ENCODE measurements at regions not wholly inside any gene's neighbourhood (a gene's known extent, or its start where the extent isn't known, plus 50 kb on each side); places are given as distances from the start of the nearest gene placed in this dataset.
A peak's percentile ranks its signal among the peaks of the same experiment; 100 is the strongest.
"Not testable (repeated sequence)": the region's sequence is repeated elsewhere in the genome, so short reads cannot be mapped to it uniquely, and the experiment has no call there.

DNA sequence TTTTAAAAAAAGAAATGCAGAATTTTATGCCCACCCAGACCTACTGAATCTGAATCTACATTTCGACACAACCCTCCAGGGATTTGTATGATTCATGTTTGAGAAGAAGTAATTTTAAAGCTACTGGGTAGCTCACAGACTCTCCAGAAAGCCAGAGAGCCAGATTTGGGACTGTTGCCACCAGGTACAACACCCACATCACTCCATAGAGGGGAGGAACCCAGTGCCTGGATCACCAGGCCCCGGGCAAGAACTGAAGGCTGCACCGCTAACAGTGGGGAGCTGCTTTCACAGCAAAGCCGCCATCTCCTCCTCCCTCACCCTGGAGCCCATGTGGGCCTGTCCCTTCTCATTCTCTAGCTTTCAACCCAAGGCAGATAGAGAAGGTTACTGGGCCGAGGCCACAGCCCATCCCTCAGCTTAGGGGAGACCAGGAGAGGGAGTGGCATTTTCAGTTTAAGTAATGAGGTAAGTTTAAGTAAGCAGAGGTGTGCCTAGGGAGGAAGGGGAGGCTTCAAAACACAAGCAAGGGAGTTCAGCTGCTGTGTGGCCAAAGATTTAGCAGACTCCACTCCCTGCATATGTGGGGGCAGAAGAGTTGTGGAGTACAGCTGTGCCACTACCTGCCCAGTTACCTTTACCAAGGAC is 109.8 kb downstream of the IL12A start:
- no peak for DNase-seq (ENCODE audit: low read depth)

GRCh38 chr3:160098926-160099626 is 110.4 kb downstream of the IL12A start:
- no peak for DNase-seq (ENCODE audit: low read depth)

DNA sequence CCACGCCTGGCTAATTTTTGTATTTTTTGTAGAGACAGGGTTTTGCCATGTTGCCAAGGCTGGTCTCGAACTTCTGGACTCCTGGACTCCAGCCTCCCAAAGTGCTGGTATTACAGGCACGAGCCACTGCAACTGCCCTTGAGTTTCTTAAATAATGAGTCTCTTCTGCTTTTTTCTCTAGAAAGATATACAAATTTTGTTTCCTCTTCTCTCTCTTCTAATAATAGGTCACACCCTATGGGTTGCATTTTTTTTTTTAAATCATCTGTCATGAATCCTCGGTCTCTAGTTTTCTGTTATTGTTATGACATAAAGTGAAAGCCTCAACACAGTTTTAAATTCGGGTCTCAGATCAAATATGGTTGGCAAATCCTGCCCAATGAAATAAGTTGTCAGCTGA is 111.2 kb downstream of the IL12A start:
- DNase-seq (ENCODE audit: low read depth): no peak

DNA sequence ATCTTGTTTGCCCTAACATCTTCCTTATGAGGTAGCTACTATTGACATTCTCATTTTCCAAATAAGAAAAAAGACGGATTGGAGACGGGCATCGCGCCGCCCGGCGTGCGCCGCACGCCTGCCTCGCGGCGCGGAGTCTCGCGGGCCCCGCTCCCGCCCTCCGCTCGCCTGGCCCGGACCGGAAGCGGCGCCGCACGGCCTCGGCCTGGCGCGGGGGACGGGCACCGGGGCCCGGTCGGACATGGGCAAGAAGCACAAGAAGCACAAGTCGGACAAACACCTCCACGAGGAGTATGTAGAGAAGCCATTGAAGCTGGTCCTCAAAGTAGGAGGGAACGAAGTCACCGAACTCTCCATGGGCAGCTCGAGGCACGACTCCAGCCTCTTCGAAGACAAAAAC is 112.0 kb downstream of the IL12A start:
- no peak for DNase-seq (ENCODE audit: low read depth)

- not testable (repeated sequence) for DNase-seq (ENCODE audit: low read depth)
Measured at GRCh38 chr3:160102001-160102400, 113.4 kb downstream of the IL12A start.

DNA sequence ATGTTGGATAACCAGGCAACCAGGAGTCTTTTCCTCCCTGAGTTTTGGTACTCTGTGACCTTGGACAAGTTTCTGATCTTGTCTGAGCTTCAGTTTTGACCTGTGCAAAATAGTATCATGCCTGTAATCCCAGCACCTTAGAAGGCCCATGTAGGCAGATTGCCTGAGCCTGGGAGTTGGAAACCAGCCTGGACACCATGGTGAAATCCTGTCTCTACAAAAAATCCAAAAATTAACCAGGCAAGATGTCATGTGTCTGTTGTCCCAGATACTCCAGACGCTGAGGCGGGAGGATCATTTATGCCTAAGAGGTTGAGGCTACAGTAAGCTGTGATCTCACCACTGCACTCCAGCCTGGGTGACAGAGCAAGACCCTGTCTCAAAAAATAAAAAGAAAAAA is 114.8 kb downstream of the IL12A start:
- DNase-seq (ENCODE audit: low read depth): no peak

GRCh38 chr3:160105907-160106584 is 117.4 kb downstream of the IL12A start:
- no peak for DNase-seq (ENCODE audit: low read depth)

DNA sequence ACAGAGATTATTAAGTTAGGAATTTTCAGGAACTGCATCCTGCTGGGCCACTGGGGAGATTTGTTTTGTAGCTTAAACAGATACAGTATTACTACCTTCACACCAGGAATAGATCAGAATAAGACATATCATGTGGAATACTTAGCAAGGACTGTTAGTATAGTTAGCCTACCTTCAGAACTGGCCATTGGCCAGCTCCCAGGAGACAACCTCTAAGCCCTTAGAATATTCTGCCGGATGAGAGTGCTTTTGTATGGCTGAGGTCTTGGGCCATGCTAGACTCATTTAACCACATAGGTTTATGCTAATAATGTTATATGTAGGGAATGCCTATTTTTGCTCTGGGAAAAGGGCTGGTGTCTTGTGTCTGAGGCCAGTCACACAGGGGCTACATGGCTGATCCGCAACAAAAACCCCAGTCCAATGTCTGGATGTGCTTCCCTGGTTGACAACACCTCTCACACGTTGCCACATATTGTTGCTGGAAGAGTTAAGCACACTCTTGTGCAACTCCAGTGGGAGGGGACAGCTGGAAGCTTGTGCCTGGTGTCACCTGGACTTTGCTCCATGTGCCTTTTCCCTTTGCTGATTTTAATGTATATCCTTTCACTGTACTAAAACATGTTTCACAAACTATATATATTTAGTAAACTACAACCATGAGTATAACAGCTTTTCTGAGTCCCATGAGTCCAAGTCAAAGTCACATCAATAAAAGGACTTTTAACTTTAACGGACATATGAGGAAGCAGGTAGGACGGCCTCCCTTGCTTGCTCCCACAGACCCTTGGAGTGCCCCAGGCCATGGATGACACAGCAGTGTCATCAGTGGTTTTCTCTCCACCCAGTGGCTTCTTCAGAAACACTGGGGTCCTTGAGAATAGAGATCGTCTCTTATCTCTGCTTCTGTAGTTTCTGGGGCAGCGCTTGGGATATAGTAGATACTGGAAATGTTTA is 118.0 kb upstream of the C3orf80 start:
- no peak for DNase-seq (ENCODE audit: low read depth)

DNA sequence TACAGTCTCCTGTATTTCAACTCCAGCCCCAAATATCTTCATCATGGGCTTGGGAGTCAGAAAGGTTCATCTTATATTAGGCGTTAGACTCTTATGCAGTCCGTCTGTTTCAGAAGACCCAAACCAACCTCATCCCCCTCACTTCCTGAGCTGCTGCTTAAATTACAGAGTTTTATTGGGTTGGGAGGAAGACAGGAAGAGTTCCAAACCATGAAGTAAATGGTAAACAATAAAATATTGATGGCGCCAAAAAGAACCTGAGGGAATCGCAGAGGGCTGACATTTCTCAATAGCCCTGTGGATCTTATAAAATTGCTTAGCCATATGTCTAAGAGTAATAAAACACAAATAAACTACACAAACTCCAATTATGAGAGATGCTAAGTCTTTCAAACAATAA is 116.9 kb upstream of the C3orf80 start:
- DNase-seq (ENCODE audit: low read depth): no peak

DNA sequence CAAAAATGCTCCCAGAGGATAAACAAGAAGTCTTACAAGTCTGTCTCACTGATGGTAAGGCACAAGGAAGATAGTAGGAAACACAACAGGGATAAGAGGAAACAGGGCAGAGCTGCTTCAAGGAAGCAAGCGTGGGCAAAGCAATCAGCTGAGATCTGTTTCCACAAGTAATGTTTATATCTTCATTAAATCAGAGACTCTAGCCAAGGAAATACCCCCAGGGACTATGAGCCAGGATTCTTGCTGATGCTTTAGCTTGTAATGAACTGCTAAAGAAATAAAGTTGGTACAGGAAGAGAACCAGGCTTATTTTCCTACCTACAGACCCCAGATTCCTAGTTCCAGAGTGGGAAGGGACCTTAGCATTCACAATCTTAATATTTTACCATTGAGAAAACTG is 112.7 kb upstream of the C3orf80 start:
- DNase-seq (ENCODE audit: low read depth): no peak

GRCh38 chr3:160112996-160113395 is 112.2 kb upstream of the C3orf80 start:
- DNase-seq (ENCODE audit: low read depth): no peak

DNA sequence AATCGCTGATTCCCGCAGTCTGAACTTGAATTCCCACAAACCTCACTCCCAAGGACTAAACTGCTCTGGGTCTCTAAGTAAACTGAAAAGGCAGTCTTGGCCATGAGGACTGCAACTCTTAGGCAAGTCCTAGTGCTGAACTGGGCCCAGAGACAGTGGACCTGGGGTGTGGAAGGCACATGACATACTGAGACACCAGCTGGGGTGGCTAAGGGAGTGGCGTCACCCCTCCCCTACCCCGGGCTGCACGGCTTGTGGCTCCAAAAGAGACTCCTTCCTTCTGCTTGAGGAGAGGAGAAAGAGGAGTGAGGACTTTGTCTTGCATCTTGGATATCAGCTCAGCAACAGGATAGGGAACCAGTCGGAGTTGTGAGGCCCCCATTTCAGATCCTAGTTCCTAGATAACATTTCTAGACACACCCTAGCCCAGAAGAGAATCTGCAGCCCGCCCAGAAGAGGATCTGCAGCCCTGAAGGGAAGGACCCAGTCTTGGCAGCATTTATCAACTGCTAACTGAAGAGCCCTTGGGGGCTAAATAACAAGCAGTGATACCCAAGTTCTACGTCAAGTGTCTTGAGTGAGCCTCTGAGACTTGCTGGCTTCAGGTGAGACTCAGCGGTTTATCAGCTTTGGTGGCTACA is 110.7 kb upstream of the C3orf80 start:
- no peak for DNase-seq (ENCODE audit: low read depth)

- no peak for DNase-seq (ENCODE audit: low read depth)
Measured at GRCh38 chr3:160115387-160115786, 109.8 kb upstream of the C3orf80 start.

DNA sequence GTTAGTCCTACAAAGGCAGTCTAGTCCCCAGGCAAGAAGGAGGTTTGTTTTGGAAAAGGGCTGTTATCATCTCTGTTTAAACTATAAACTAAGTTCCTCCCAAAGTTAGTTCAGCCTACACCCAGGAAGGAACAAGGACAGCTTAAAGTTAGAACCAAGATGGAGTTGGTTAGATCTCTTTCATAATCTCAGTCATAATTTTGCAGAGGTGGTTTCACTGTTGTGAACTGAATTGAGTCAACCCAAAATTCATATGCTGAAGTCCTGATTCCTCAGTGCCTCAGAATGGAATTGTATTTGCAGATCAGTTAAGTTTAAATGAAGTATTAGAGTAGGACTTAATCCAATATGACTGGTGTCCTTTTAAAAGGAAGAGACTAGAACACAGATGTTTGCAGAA is 101.0 kb upstream of the C3orf80 start:
- DNase-seq (ENCODE audit: low read depth): no peak

DNA sequence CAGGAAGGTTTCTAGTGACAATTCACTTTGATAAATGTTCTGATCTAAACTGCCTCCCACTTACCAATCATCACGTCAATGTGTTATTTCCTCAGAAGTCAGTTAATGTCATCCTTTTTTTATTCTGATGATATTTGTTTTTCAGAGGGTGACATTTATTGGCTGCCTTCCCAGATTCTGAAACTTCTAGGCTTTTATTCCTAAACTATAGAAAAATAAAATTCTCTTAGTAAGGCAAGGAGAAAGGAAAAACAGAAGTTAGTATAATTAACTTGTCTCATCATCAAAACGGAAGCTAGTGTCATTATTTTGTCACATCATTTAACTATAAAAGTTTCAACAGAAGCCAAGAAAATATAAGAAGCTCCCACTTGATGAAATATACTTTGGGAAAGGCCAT is 100.0 kb upstream of the C3orf80 start:
- DNase-seq (ENCODE audit: low read depth): no peak

GRCh38 chr3:160126051-160126450 is 99.2 kb upstream of the C3orf80 start:
- no peak for DNase-seq (ENCODE audit: low read depth)

DNA sequence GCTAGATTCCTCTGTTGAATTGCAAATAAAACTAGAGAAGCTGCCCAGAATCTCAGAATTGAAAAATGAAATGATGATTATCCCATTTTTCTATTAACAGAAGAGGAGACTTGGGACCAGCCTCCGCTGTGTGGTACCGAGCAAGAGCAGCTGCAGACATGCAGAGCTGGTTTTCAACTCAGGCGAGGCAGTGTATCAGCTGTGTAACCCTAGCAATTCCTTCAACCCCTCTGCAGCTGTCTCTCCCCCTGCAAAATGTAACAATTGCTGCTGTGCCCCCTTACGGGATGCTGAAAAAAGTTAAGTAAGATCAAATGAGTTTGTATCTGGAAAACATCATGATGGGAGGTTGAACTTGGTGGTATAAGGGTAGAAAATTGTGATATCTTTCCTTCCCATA is 98.5 kb upstream of the C3orf80 start:
- DNase-seq (ENCODE audit: low read depth): no peak

GRCh38 chr3:160127308-160127707 is 97.9 kb upstream of the C3orf80 start:
- DNase-seq (ENCODE audit: low read depth): no peak

DNA sequence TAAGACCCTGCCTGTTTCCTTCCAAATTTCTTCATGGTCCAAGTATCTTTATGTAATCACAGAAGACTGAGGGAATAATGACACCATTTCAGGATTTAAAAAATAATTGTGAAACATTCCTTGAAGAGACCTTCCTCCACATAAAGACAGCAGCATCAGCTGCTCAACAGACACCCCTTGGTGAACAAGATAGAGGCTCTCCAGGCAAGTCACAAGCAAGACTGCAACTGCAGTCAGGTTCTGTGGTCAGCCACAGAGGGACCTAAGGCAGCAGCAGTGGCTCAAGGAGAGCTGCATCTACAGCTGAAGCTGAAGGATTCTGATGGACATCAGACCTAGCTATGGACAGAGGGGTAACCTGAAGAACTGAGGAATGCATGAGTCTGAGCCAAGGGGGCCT is 97.2 kb upstream of the C3orf80 start:
- no peak for DNase-seq (ENCODE audit: low read depth)

DNA sequence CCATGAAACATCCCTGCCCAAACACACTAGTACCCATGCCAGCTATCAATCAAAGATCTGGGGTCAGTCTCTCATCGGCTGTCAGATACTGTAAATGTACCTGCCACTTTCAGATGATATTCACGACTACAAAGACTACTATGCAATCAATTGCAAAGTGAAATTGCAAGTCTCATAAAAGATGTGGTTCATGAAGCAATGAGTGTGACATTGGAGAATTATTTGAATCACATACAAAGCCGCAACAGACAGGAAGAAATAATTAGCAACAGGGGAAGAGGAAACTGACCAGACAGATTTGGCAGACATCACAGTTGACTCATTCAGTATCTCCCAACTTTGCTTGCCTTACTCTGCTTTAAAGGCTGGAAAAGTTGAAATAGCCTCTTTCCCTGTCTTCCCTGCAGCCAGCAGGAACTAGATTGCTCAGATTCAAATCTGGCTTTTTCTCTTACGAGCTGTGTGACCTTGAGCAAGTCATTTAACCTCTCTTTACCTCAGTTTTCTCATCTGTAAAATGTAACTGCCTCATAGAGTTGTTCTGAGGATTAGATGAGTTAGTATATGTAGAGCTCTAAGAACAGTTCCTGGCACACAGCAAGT is 95.7 kb upstream of the C3orf80 start:
- peak; percentile 27 for DNase-seq (ENCODE audit: low read depth)

- DNase-seq (ENCODE audit: low read depth): no peak
Measured at GRCh38 chr3:160130071-160130470, 95.2 kb upstream of the C3orf80 start.
